ENCODE measurements at regions not wholly inside any gene's neighbourhood (a gene's known extent, or its start where the extent isn't known, plus 50 kb on each side); places are given as distances from the start of the nearest gene placed in this dataset.
A peak's percentile ranks its signal among the peaks of the same experiment; 100 is the strongest.

DNA sequence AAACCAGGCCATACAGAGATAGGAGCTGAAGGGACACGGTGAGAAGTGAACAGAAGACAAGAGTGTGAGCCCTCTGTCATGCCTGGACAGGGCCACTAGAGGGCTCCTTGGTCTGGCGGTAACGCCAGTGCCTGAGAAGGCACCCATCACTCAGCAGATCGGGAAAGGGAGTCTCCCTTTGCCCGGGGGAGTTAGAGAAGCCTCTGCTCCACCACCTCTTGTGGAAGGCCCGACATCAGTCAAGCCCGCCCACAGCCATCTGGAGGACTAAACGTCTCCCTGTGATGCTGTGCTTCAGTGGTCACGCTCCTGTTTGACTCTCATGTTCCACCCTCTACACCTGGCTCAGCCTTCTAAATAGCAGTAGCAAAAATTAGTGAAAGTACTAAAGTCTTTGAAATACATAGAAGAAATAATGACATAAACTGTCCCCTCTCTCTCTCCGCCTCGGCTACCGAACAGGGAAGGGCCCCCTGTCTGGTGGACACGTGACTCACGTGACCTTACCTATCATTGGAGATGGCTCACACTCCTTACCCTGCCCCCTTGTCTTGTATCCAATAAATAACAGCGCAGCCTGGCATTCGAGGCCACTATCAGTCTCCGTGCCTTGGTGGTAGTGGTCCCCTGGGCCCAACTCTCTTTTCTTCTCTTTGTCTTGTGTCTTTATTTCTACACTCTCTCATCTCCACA, 66.7 kb downstream of the RPP21 start:
- Histone ChIP-seq H3K4me3 (ENCODE audit: low read depth in 1 of 2, low read length in 1 of 2) (no peak overlapping the region), H3K4me1 (ENCODE audit: control insufficient read depth in 1 of 2, insufficient read depth in 1 of 2, low read depth in 1 of 2, low read length in 1 of 2) (no peaks in the 10 kb centered on the region), H3K27me3 (peaks cover 100% of the 10 kb centered on the region), H3K36me3 (no peaks in the 10 kb centered on the region), H3K9me3 (peaks cover 5% of the 10 kb centered on the region), H3K27ac (no peak overlapping the region)
- TF ChIP-seq, protein P1, sequence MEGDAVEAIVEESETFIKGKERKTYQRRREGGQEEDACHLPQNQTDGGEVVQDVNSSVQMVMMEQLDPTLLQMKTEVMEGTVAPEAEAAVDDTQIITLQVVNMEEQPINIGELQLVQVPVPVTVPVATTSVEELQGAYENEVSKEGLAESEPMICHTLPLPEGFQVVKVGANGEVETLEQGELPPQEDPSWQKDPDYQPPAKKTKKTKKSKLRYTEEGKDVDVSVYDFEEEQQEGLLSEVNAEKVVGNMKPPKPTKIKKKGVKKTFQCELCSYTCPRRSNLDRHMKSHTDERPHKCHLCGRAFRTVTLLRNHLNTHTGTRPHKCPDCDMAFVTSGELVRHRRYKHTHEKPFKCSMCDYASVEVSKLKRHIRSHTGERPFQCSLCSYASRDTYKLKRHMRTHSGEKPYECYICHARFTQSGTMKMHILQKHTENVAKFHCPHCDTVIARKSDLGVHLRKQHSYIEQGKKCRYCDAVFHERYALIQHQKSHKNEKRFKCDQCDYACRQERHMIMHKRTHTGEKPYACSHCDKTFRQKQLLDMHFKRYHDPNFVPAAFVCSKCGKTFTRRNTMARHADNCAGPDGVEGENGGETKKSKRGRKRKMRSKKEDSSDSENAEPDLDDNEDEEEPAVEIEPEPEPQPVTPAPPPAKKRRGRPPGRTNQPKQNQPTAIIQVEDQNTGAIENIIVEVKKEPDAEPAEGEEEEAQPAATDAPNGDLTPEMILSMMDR (IDR thresholded peaks at IDR 0.05), result peak; percentile 52

DNA sequence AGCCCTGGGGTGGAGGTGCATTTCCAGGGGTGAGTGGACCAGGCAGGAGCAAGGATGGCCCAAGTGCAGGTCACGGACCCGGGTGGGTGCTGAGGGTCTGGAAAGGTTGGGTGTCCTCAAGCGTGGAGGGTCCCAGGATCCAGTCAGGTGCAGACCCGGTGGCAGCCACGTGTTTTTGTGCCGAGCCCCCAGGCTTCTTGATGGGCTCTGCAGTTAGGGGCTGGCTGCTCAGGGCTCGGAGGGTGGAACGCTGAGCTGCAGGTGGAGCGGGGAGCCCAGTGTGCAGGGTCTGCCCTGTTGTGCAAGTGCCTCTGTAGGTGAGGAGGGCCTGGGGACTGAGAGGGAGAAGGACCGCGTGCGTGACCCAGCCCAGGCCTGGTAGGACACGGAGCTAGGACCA, 70.9 kb upstream of the HLA-E start:
- Histone ChIP-seq H3K4me3 (ENCODE audit: low read depth in 1 of 2, low read length in 1 of 2) (no peak overlapping the region), H3K27ac (no peak overlapping the region), H3K4me1 (ENCODE audit: control insufficient read depth in 1 of 2, insufficient read depth in 1 of 2, low read depth in 1 of 2, low read length in 1 of 2) (no peaks in the 10 kb centered on the region), H3K27me3 (peaks cover 85% of the 10 kb centered on the region), H3K9me3 (no peaks in the 10 kb centered on the region), H3K36me3 (no peaks in the 10 kb centered on the region)
- TF ChIP-seq, protein P1 (IDR thresholded peaks at IDR 0.05), result no peak

DNA sequence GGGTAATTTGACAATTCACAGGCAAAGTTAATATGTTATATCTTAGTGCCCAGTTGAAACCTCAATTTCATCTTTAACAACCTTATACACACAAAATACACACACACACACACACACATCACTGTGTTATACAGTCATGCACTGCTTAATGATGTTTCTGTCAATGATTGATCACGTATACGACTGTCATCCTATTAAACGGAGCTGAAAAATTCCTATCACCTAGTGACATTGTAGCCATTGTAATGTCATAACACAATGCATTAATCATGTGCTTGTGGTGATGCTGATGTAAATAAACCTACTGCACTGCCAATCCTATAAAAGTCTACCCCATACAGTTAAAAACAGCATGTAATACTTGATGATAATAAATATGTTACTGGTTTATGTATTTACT, 64.8 kb upstream of the HLA-E start:
- H3K36me3 ChIP-seq, result no peaks in the 10 kb centered on the region
- peaks cover 86% of the 10 kb centered on the region for H3K27me3 ChIP-seq
- H3K27ac ChIP-seq, result no peak overlapping the region
- no peak overlapping the region for H3K4me3 ChIP-seq (ENCODE audit: low read depth in 1 of 2, low read length in 1 of 2)
- H3K9me3 ChIP-seq, result no peaks in the 10 kb centered on the region
- TF ChIP-seq, protein P1 (IDR thresholded peaks at IDR 0.05), result no peak
- H3K4me1 ChIP-seq (ENCODE audit: control insufficient read depth in 1 of 2, insufficient read depth in 1 of 2, low read depth in 1 of 2, low read length in 1 of 2), result no peaks in the 10 kb centered on the region
